ENCODE measurements at regions not wholly inside any gene's neighbourhood (a gene's known extent, or its start where the extent isn't known, plus 50 kb on each side); places are given as distances from the start of the nearest gene placed in this dataset.

- no peak for DNase-seq (ENCODE audit: low spot score)
- ATAC-seq (ENCODE audit: insufficient number of reproducible peaks, low FRiP score, low read depth) = no peak
- no peak for TF ChIP-seq CTCF (IDR thresholded peaks at IDR 0.05)
Observed at GRCh38 chr4:11216520-11216919, 212.2 kb downstream of the HS3ST1 start.

GRCh38 chr4:11214281-11214680 is 214.4 kb downstream of the HS3ST1 start:
- no peaks in the 10 kb centered on the region for H3K36me3 ChIP-seq
- H3K4me1 ChIP-seq (ENCODE audit: control insufficient read depth in 1 of 2, low read depth in 2 of 2) = no peaks in the 10 kb centered on the region
- H3K4me3 ChIP-seq = no peak overlapping the region
- no peak overlapping the region for H3K27ac ChIP-seq
- no peak for TF ChIP-seq CTCF (IDR thresholded peaks at IDR 0.05)
- DNase-seq (ENCODE audit: low spot score) = no peak
- no peak for ATAC-seq (ENCODE audit: insufficient number of reproducible peaks, low FRiP score, low read depth)
- no peaks in the 10 kb centered on the region for H3K9me3 ChIP-seq
- no peaks in the 10 kb centered on the region for H3K27me3 ChIP-seq (replicated peaks; ENCODE audit: insufficient read depth)

More at GRCh38 chr4:11216520-11216919, 212.2 kb downstream of the HS3ST1 start:
- no peaks in the 10 kb centered on the region for H3K36me3 ChIP-seq
- H3K4me3 ChIP-seq = no peak overlapping the region
- no peaks in the 10 kb centered on the region for H3K4me1 ChIP-seq (ENCODE audit: control insufficient read depth in 1 of 2, low read depth in 2 of 2)
- H3K27me3 ChIP-seq (replicated peaks; ENCODE audit: insufficient read depth) = no peaks in the 10 kb centered on the region
- H3K9me3 ChIP-seq = no peaks in the 10 kb centered on the region
- H3K27ac ChIP-seq = no peak overlapping the region

- Histone ChIP-seq H3K27me3 (replicated peaks; ENCODE audit: insufficient read depth) (no peaks in the 10 kb centered on the region), H3K4me1 (ENCODE audit: control insufficient read depth in 1 of 2, low read depth in 2 of 2) (no peaks in the 10 kb centered on the region), H3K9me3 (no peaks in the 10 kb centered on the region), H3K27ac (no peak overlapping the region), H3K36me3 (no peaks in the 10 kb centered on the region), H3K4me3 (no peak overlapping the region)
- no peak for ATAC-seq (ENCODE audit: insufficient number of reproducible peaks, low FRiP score, low read depth)
- TF ChIP-seq CTCF (IDR thresholded peaks at IDR 0.05) = no peak
- no peak for DNase-seq (ENCODE audit: low spot score)
Observed at GRCh38 chr4:11209826-11210225, 218.9 kb downstream of the HS3ST1 start.

GRCh38 chr4:11201256-11201655 is 227.4 kb downstream of the HS3ST1 start:
- H3K4me3 ChIP-seq = no peak overlapping the region

GRCh38 chr4:11198516-11199305 is 230.0 kb downstream of the HS3ST1 start:
- Histone ChIP-seq H3K27ac (no peak overlapping the region), H3K9me3 (no peaks in the 10 kb centered on the region), H3K27me3 (replicated peaks; ENCODE audit: insufficient read depth) (no peaks in the 10 kb centered on the region), H3K36me3 (no peaks in the 10 kb centered on the region), H3K4me1 (ENCODE audit: control insufficient read depth in 1 of 2, low read depth in 2 of 2) (no peaks in the 10 kb centered on the region), H3K4me3 (no peak overlapping the region)
- TF ChIP-seq CTCF (IDR thresholded peaks at IDR 0.05) = no peak
- no peak for ATAC-seq (ENCODE audit: insufficient number of reproducible peaks, low FRiP score, low read depth)
- no peak for DNase-seq (ENCODE audit: low spot score)

More at GRCh38 chr4:11201256-11201655, 227.4 kb downstream of the HS3ST1 start:
- DNase-seq (ENCODE audit: low spot score) (no peak), ATAC-seq (ENCODE audit: insufficient number of reproducible peaks, low FRiP score, low read depth) (no peak)
- Histone ChIP-seq H3K9me3 (no peaks in the 10 kb centered on the region), H3K4me1 (ENCODE audit: control insufficient read depth in 1 of 2, low read depth in 2 of 2) (no peaks in the 10 kb centered on the region), H3K27me3 (replicated peaks; ENCODE audit: insufficient read depth) (no peaks in the 10 kb centered on the region), H3K36me3 (no peaks in the 10 kb centered on the region), H3K27ac (no peak overlapping the region)
- TF ChIP-seq CTCF (IDR thresholded peaks at IDR 0.05) = no peak
